ENCODE measurements at regions not wholly inside any gene's neighbourhood (a gene's known extent, or its start where the extent isn't known, plus 50 kb on each side); places are given as distances from the start of the nearest gene placed in this dataset.

DNA sequence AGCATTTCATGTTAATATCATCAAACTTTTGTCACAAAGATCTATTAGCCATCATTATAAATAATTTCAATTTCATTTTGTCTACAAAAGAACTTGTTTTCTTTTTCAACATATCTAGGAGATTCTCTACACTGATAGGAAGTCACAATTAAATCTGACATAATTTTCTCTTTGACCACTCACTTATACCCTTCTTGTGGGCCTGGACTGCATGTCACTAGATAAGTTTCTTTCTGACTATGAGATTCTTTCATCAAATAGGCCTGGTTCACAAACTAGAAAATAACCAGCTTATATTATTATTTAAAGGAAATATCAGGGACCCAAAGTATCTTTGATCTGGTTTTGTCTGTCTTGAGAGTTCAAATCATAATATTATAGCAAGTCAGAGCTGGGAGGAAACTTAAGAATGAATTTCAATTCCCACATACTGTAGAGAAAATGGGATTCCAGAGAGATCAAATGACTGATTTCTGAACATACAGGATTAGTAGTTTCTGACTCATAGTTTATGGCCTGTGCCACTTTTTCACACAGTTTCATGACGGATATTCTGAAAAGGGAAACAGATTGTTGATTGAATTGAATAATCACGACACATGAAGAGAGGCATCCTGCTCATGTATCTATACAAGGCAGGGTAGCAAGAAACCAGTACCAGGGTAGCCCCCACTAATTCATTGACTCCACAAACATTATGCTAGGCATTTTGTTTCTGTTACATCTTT lies 355.8 kb downstream of the GPATCH2 start:
- TF ChIP-seq, protein P1, sequence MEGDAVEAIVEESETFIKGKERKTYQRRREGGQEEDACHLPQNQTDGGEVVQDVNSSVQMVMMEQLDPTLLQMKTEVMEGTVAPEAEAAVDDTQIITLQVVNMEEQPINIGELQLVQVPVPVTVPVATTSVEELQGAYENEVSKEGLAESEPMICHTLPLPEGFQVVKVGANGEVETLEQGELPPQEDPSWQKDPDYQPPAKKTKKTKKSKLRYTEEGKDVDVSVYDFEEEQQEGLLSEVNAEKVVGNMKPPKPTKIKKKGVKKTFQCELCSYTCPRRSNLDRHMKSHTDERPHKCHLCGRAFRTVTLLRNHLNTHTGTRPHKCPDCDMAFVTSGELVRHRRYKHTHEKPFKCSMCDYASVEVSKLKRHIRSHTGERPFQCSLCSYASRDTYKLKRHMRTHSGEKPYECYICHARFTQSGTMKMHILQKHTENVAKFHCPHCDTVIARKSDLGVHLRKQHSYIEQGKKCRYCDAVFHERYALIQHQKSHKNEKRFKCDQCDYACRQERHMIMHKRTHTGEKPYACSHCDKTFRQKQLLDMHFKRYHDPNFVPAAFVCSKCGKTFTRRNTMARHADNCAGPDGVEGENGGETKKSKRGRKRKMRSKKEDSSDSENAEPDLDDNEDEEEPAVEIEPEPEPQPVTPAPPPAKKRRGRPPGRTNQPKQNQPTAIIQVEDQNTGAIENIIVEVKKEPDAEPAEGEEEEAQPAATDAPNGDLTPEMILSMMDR (IDR thresholded peaks at IDR 0.05; ENCODE audit: insufficient read depth, low read depth, low read length) = no peak
- TF ChIP-seq EZH2 (IDR thresholded peaks at IDR 0.05; ENCODE audit: insufficient read depth, low read length) = no peak
